K562 (cell line): ENCODE measurements at regions not wholly inside any gene's neighbourhood (a gene's known extent, or its start where the extent isn't known, plus 50 kb on each side); places are given as distances from the start of the nearest gene placed in this dataset.

ENCODE experiments used
- ATAC-seq: fragments of 200-7000 bp; cut with Tn5 transposase; 3 replicates; pipeline ENCODE4 v1.9.1; 2020; ENCODE audit warnings: moderate library complexity
- BruUV-seq: library from RNA; stranded (reverse); fragments of 400-500 nt; replicated peaks from 2 replicates; lab custom pipeline; 2021; lab: Mats Ljungman, UMichigan
- CTCF ChIA-PET: fragments of 300-600 bp; formaldehyde crosslinking; extraction: SDS; loops from one replicate; lab custom pipeline; 2021; ENCODE audit warnings: low intra/inter-chr PET ratio; lab: Yijun Ruan, JAX
- POLR2A ChIA-PET: fragments of 300-600, 350-650 bp; sonication (Branson Sonifier 250); formaldehyde crosslinking; extraction: SDS; loops from one replicate; lab custom pipeline; 2021; ENCODE audit warnings: antibody characterized with exemption, inconsistent platforms; lab: Yijun Ruan, JAX
- DNase-seq, 4 experiments: peaks; one replicate each; pipeline versions ENCODE4 v3.0.0 to v3.0.0-alpha.2; 2011 to 2018; ENCODE audit warnings: low spot score in 3 of 4, mixed read lengths in 3 of 4; ENCODE audit errors: extremely low read depth in 1 of 4
- FAIRE-seq: peaks from 2 replicates; lab custom pipeline; 2011; peaks lifted over from hg19 to GRCh38; lab: Jason Lieb, UNC
- H2AFZ ChIP-seq: 2 replicates; pipeline ENCODE4 v1.6.0; 2011; ENCODE audit warnings: low read depth, low read length, control low read depth, inconsistent platforms
- H3K27ac ChIP-seq: fragments of 200-600 bp; 3 replicates; pipeline ENCODE4 v1.8.0; 2011; ENCODE audit warnings: low read depth, mild to moderate bottlenecking, control low read depth, inconsistent platforms, low read length, moderate library complexity, mixed read lengths; ENCODE audit errors: extremely low read depth
- H3K27me3 ChIP-seq, 2 experiments: fragments of 300-600 bp in 1 of 2; 2 replicates in 1 of 2; 3 replicates in 1 of 2; pipeline versions ENCODE4 v1.6.0 to v1.8.0; 2011; ENCODE audit warnings: inconsistent platforms in 2 of 2, low read length in 2 of 2, mild to moderate bottlenecking in 1 of 2, mixed read lengths in 1 of 2, moderate library complexity in 1 of 2; ENCODE audit not compliant: control insufficient read depth in 2 of 2, insufficient read depth in 2 of 2
- H3K36me3 ChIP-seq: fragments of 300-600 bp; 3 replicates; pipeline ENCODE4 v1.8.0; 2011; ENCODE audit warnings: mild to moderate bottlenecking, low read length, inconsistent platforms; ENCODE audit not compliant: control insufficient read depth, insufficient read depth
- H3K4me1 ChIP-seq, 2 experiments: fragments of 200-600 bp in 1 of 2; replicated peaks in 1 of 2; 2 replicates in 1 of 2; 3 replicates in 1 of 2; pipeline versions ENCODE4 v1.5.1 to v1.8.0; 2011; ENCODE audit warnings: inconsistent platforms in 2 of 2, low read length in 2 of 2, mild to moderate bottlenecking in 1 of 2, mixed read lengths in 1 of 2, moderate library complexity in 1 of 2; ENCODE audit not compliant: control insufficient read depth in 2 of 2, insufficient read depth in 2 of 2
- H3K4me2 ChIP-seq: 2 replicates; pipeline ENCODE4 v1.6.1; 2011; ENCODE audit warnings: low read length, control low read depth, inconsistent platforms, mixed read lengths; ENCODE audit not compliant: insufficient read depth
- H3K4me3 ChIP-seq: fragments of 200-600 bp; sonication (generic), shearing (Covaris generic); 2 replicates; pipeline ENCODE4 v1.5.1; 2016; ENCODE audit warnings: control low read depth, inconsistent platforms
- H3K79me2 ChIP-seq: fragments of 200-600 bp; 3 replicates; pipeline ENCODE4 v1.8.0; 2011; ENCODE audit warnings: low read length, inconsistent platforms; ENCODE audit not compliant: control insufficient read depth, insufficient read depth
- H3K9ac ChIP-seq, 2 experiments: 2 replicates each; pipeline versions ENCODE4 v1.6.0 to v1.6.1; 2011; ENCODE audit warnings: low read depth in 2 of 2, low read length in 2 of 2, control low read depth in 1 of 2, inconsistent platforms in 1 of 2, mild to moderate bottlenecking in 1 of 2, mixed read lengths in 1 of 2; ENCODE audit not compliant: insufficient read depth in 1 of 2
- H3K9me1 ChIP-seq: one replicate; pipeline ENCODE4 v1.6.0; 2011; ENCODE audit warnings: inconsistent platforms, mild to moderate bottlenecking, low read length, moderate library complexity; ENCODE audit not compliant: control insufficient read depth, insufficient read depth
- H3K9me3 ChIP-seq: replicated peaks from 2 replicates; pipeline ENCODE4 v1.5.1; 2011; ENCODE audit warnings: low read depth, low read length, inconsistent platforms; ENCODE audit not compliant: control insufficient read depth, insufficient read depth
- H4K20me1 ChIP-seq: replicated peaks from 2 replicates; pipeline ENCODE4 v1.6.1; 2011; ENCODE audit warnings: low read length, inconsistent platforms, mixed read lengths; ENCODE audit not compliant: control insufficient read depth, insufficient read depth
- BACH1 ChIP-seq: fragments of 200-800 bp; sonication (Bioruptor generic); IDR thresholded peaks from 2 replicates; pipeline ENCODE4 v1.6.1; 2016; ENCODE audit warnings: missing genetic modification characterization, missing compliant biosample characterization
- MBD2 ChIP-seq: sonication (generic); IDR thresholded peaks from 2 replicates; pipeline ENCODE4 v1.6.1; 2016; ENCODE audit warnings: low read depth, borderline replicate concordance
- RBM15 ChIP-seq: fragments of 200-400 bp; formaldehyde crosslinking; IDR thresholded peaks from 2 replicates; pipeline ENCODE4 v1.6.1; 2018; ENCODE audit warnings: mild to moderate bottlenecking, low read length, moderate library complexity; ENCODE audit not compliant: insufficient read depth
- TCF3 ChIP-seq: sonication (generic); formaldehyde crosslinking; IDR thresholded peaks from 2 replicates; pipeline ENCODE4 v1.4.0; 2020; ENCODE audit warnings: mild to moderate bottlenecking, missing genetic modification reagents
- ZNF347 ChIP-seq: fragments of 450-650 bp; formaldehyde crosslinking; IDR thresholded peaks from 2 replicates; pipeline ENCODE4 v1.4.0; 2020; ENCODE audit warnings: low read depth, mild to moderate bottlenecking, moderate library complexity
- WGBS: fragments of 100-300 bp; shearing (Covaris generic); methylation state at CpG from one replicate; pipeline ENCODE4 v1.1.6; 2016; ENCODE audit warnings: low coverage, mixed read lengths; ENCODE audit not compliant: insufficient coverage; ENCODE audit errors: missing lambda C conversion rate; 5-methylcytosine and 5-hydroxymethylcytosine counted together
- in situ Hi-C: fragments of 300-500 bp; cut with MboI; formaldehyde crosslinking; loops from 4 replicates; pipeline ENCODE4 v1.15.0; 2018; ENCODE audit warnings: inconsistent platforms, mixed read lengths
- intact Hi-C: fragments of 100-400 bp; cut with micrococcal nuclease; formaldehyde crosslinking; loops from 2 replicates; pipeline ENCODE4 v1.14.2; 2022
- TF ChIP-seq, protein P1 (sequence below), 2 experiments: IDR thresholded peaks; 2 replicates each; pipeline ENCODE4 v1.6.1; 2012; ENCODE audit warnings: improper control_type of control experiment in 2 of 2, low read depth in 2 of 2, low read length in 2 of 2, borderline replicate concordance in 1 of 2

DNA sequence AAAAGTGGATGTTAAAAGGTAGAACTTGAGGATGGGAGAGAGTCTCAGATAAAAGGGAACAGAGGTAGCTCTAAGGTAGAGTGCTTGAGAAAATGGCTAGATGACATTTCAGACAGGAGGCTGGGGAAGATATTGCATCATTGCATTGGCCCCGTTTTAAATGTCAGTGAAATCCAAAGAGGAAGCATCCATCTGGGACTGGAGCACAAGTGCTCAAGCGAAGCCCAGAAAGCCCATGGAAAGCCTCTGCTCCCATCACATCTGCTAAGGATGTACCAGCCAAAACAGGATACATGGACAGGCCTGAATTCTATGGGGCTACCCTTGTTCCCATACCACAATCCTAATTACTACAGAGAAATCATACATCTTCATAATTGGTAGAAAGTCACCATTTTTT is 581.5 kb upstream of the TMEM132C start:
- H2AFZ ChIP-seq, result no peak overlapping the region
- H3K9ac ChIP-seq, result no peak overlapping the region
- ChIA-PET POLR2A (interaction anchor here (0.7 kb wide), 1 partner anchor 122 kb away, joined by 3 read pairs; no protein-coding TSS in a partner anchor), CTCF (interaction anchor here (0.6 kb wide), 1 partner anchor 159 kb away, joined by 4 read pairs; no protein-coding TSS in a partner anchor)
- ATAC-seq (no peak), FAIRE-seq (no peak), DNase-seq (no peak)
- BruUV-seq, result no TSS peak
- no peaks in the 10 kb centered on the region for H3K27me3 ChIP-seq
- H3K79me2 ChIP-seq, result no peaks in the 10 kb centered on the region
- no peak overlapping the region for H3K27ac ChIP-seq
- H3K9me1 ChIP-seq, result no peaks in the 10 kb centered on the region
- H3K4me1 ChIP-seq, result no peaks in the 10 kb centered on the region
- intact Hi-C loops (loop anchor here (10.0 kb wide), 1 partner anchor 379 kb away; no protein-coding TSS in a partner anchor), in situ Hi-C loops (no loop called here)
- H3K9me3 ChIP-seq, result no peaks in the 10 kb centered on the region
- 0% methylated on average over 2 of the region's 2 CpGs for WGBS
- H3K4me3 ChIP-seq, result no peak overlapping the region
- TF ChIP-seq MBD2 (no peak), RBM15 (no peak), TCF3 (CRISPR knock-in tag) (no peak), BACH1 (tag) (no peak), ZNF347 (CRISPR knock-in tag) (no peak)
- TF ChIP-seq, protein P1, sequence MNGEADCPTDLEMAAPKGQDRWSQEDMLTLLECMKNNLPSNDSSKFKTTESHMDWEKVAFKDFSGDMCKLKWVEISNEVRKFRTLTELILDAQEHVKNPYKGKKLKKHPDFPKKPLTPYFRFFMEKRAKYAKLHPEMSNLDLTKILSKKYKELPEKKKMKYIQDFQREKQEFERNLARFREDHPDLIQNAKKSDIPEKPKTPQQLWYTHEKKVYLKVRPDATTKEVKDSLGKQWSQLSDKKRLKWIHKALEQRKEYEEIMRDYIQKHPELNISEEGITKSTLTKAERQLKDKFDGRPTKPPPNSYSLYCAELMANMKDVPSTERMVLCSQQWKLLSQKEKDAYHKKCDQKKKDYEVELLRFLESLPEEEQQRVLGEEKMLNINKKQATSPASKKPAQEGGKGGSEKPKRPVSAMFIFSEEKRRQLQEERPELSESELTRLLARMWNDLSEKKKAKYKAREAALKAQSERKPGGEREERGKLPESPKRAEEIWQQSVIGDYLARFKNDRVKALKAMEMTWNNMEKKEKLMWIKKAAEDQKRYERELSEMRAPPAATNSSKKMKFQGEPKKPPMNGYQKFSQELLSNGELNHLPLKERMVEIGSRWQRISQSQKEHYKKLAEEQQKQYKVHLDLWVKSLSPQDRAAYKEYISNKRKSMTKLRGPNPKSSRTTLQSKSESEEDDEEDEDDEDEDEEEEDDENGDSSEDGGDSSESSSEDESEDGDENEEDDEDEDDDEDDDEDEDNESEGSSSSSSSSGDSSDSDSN (IDR thresholded peaks at IDR 0.05; ENCODE audit: borderline replicate concordance in 1 of 2, low read depth in 2 of 2, low read length in 2 of 2), result no peak
- H3K4me2 ChIP-seq, result no peak overlapping the region
- no peaks in the 10 kb centered on the region for H4K20me1 ChIP-seq
- H3K36me3 ChIP-seq, result no peaks in the 10 kb centered on the region
